GM21723 (cell line): ENCODE measurements at regions not wholly inside any gene's neighbourhood (a gene's known extent, or its start where the extent isn't known, plus 50 kb on each side); places are given as distances from the start of the nearest gene placed in this dataset.

Source experiments
- ATAC-seq: cut with Tn5 transposase; IDR thresholded peaks from one replicate; pipeline ENCODE4 v1.9.1; 2021; ENCODE audit warnings: mild to moderate bottlenecking, moderate library complexity; ENCODE audit not compliant: unreplicated experiment

DNA sequence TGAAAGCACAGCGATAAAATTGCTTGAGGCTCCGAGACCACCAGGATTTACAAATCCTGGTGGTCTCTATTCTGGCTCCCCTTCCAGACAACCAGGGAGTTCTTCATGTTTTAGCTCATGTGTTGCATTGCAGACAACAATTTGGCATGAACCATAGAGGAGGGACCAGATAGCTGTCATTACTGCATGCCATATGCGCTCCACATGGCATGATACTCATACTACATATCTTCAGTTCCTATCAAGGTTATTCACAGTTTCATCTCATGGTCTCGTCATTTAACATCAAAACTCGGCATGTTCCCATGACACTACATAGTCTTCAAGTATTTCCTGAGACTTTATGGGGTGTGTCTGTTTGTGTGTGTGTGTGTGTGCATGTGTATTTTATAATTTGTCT, 220.3 kb downstream of the OR13H1 start:
- ATAC-seq, result no peak

- ATAC-seq, result peak; percentile 75
Measured at GRCh38 chrX:131778269-131779218, 234.7 kb downstream of the OR13H1 start.

- ATAC-seq, result peak; percentile 7
Measured at GRCh38 chrX:131779306-131779705, 235.4 kb downstream of the OR13H1 start.

- ATAC-seq, result no peak
Measured at GRCh38 chrX:131779741-131780140, 235.9 kb downstream of the OR13H1 start.

- ATAC-seq, result no peak
Measured at GRCh38 chrX:131782646-131783045, 238.8 kb downstream of the OR13H1 start.

- ATAC-seq, result peak; percentile 56
Measured at GRCh38 chrX:131783555-131784308, 239.4 kb upstream of the STK26 start.

DNA sequence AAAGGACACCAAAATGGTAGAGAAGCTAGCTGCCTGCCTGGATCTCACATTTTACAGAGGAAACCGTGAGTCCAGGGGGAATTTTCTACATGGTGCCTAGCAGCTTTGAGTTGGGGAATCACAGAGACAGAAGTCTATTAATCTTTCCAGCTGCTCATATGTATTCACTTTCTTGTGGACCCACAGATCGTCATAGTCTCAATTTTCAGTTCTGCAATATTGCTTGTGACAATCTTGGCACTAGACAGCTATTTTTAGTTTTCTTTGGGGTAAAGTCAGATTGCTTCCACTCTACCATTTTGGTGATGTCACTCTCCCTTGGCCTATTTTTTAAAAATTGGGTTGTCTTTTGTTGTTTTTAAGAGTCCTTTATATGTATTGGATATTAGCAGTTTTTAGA, 233.4 kb upstream of the STK26 start:
- ATAC-seq, result no peak

DNA sequence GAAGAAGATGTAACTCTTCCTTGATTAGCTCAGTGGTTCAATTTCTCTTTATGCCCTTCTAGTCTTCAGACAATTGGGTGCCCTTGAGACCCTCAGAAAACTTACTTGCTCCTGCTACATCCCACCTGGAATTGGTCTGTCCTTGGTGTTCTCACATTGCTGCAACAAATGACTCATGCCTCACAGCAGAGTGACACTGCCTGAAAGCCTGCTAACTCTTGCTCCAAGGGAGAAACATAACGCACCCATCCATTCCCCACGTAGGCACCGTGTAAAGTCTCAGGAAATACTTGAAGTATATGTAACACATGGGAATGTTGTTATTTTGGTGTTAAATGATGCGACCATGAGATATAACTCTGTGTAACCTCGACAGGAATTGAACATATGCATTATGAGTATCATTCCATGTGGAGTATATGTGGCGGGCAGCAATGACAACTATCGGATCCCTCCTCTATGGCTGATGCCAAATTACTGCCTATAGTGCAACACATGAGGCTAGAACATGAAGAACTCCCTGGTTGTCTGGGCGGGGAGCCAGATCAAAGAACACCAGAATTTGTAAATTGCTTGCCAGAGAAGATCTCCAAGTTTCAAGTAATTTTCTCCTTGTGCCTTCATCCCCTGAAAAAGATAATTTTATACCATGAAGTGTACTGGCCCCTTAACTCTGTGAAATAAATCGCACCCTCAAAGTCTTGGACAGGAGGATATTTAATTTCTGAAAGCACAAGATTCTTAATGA, 231.3 kb upstream of the STK26 start:
- no peak for ATAC-seq

DNA sequence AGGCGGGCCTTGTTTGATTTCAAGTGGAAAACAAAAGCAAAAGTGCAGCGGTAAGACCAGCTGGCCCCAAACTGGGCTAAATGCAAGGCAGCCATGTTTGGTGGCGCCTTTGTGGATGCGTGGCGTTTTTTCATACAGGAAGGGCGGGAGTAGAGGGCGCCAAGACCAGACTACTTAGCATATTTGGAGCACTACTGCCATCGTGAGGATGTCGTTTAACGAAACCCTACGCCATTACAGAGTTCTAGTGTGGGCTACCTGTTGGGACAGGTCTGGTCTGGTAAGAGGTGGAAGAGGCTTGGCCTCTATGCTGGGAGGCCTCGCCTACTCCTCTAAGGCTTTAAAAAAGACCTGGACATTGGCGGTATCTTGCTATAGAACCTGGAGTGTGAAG, 230.7 kb upstream of the STK26 start:
- ATAC-seq, result peak; percentile 67

GRCh38 chrX:131792789-131793462, 230.2 kb upstream of the STK26 start:
- ATAC-seq, result peak; percentile 56

DNA sequence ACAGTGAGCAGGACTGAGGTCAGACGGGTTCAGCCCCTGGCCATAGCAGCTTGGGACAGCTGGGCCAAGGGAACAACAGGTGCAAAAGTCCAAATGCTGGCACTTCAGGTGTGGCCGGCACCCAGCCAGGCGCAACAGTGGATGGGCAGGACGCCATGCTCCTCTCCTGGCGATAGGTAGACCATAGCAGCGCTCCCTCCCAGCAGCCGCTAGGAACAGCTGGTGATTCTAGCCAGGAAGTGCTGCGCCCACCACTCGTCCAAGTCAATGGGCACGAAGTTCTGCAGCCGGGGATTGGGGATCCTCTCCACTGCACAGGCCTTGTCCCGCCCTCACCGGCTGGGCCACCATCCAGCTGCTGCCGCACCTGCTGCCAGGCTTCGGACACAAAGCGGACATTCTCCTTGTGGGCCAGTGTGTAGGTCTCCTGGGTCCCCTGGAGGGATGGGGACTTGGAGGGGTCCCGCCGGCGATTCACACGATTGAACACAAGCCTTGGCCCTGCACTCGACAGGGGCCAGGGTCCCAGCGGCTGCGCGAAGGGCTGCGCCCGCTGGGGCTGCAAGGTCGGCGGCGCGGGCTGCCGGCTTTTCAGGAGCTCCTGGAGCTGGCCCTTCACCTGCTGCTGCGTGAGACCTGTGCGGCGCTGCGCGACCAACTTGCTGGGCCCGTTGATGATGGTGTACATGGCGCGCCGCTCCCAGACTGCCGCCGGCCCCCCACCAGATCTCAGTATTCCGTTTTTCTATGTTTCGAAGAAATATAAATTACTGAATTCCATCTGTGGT, 227.5 kb upstream of the STK26 start:
- ATAC-seq, result no peak

GRCh38 chrX:131801066-131801465, 222.0 kb upstream of the STK26 start:
- no peak for ATAC-seq

GRCh38 chrX:131801911-131802310, 221.2 kb upstream of the STK26 start:
- no peak for ATAC-seq

GRCh38 chrX:131802836-131803626, 220.1 kb upstream of the STK26 start:
- peak; percentile 86 for ATAC-seq

DNA sequence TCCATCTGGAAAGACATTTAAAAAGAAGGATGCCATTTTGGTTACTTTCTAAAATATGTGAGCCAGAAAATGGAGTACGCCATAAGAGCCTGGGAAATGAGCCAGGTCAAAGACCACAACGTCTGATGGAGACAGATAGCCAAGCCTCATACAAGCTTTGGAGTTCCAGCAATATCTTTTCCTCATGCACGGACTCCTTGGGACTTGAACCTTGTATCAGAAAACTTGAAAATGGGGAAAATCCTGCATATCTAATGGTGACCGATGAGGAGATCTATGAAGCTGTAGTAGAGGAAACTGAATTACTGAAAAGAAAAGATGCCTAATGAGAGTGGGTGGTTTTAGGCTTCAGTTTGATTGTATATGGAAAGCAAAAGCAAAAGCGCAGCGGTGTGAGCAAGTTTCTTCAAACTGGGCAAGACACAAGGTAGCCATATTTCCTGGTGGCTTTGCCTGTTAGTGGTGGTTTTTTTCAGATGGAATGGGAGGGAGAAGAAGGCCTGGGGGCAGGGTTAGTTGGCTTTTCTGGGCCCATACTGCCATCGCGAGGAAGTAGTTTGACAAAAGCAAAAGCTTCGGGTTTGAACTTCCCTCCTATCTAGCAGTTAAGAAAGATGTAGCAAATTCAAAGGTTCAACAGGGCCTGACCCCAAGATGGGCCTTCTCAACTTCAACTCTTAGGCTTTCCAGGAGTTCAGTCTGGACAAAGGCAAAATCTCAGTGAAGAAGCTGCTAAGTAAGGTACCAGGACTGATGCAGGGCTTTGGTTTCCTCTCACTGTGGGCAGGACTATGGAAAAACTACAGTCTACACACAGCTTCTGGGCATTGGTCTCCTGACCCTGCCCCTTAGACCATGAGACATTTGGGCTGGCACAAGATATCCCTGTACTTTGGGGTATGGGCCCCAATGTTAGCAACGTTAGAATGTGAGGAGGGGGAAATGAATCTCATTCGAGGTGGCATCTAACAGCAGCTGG, 210.0 kb upstream of the STK26 start:
- ATAC-seq, result peak; percentile 83

- peak; percentile 47 for ATAC-seq
Measured at GRCh38 chrX:131816551-131817136, 206.5 kb upstream of the STK26 start.

DNA sequence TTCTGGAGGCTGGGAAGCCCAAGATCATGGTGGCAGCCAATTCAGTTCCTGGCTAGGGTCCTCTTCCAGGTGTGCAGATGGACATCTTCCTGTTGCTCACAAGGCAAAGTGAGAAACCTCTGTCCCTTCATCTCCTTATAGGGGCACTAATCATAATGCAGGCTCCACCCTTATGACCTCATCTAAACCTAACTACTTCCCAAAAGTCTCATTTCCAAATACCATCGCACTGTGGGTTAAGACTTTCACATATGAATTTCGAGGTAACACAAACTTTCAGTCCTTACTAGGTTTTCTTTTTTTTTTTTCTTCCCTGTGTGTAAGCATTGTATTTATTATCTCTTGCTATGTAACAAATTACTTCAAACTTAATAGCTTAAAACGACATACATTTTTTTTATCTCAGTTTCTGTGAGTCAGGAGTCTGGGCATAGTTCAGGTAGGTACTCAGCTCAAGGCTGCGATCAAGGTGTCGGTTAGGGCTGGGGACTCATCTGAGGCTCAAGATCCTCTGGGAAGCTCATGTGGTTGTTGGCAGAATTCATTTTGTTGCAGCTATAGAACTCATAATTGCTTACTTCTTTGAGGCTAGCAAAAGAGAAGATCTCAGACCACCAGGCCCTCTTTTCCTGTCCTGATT, 204.7 kb upstream of the STK26 start:
- ATAC-seq, result no peak
